ENCODE measurements at regions not wholly inside any gene's neighbourhood (a gene's known extent, or its start where the extent isn't known, plus 50 kb on each side); places are given as distances from the start of the nearest gene placed in this dataset.

DNA sequence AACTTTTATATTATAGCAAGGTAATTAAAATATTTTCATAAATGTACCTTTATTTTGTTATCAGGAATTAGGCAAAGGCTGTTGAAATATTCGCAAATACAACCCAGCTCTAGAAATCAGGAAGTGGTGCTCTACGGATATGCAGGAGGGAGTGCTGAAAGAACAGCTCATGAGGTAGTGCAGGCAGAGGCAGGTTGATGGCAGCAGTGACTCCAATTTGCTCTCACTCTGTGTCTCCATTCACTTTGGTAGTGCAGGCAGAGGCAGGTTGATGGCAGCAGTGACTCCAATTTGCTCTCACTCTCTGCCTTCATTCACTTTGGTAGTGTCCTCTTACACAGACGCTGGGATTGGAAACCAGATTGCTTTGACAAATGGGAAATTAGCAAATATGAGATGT, 277.9 kb downstream of the TRIML1 start:
- no peaks in the 10 kb centered on the region for H3K4me1 Mint-ChIP-seq (ENCODE audit: low read depth, unreplicated experiment)
- no peak for DNase-seq
- no peak overlapping the region for H3K4me3 Mint-ChIP-seq (ENCODE audit: unreplicated experiment)
- H3K36me3 Mint-ChIP-seq (ENCODE audit: unreplicated experiment): no peaks in the 10 kb centered on the region
- no peaks in the 10 kb centered on the region for H3K27me3 Mint-ChIP-seq (ENCODE audit: unreplicated experiment)
- TF ChIP-seq, protein P1, sequence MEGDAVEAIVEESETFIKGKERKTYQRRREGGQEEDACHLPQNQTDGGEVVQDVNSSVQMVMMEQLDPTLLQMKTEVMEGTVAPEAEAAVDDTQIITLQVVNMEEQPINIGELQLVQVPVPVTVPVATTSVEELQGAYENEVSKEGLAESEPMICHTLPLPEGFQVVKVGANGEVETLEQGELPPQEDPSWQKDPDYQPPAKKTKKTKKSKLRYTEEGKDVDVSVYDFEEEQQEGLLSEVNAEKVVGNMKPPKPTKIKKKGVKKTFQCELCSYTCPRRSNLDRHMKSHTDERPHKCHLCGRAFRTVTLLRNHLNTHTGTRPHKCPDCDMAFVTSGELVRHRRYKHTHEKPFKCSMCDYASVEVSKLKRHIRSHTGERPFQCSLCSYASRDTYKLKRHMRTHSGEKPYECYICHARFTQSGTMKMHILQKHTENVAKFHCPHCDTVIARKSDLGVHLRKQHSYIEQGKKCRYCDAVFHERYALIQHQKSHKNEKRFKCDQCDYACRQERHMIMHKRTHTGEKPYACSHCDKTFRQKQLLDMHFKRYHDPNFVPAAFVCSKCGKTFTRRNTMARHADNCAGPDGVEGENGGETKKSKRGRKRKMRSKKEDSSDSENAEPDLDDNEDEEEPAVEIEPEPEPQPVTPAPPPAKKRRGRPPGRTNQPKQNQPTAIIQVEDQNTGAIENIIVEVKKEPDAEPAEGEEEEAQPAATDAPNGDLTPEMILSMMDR (IDR thresholded peaks at IDR 0.05; ENCODE audit: partially characterized antibody, unreplicated experiment): no peak
- H3K27ac Mint-ChIP-seq (ENCODE audit: unreplicated experiment): no peak overlapping the region
- H3K9me3 Mint-ChIP-seq (ENCODE audit: unreplicated experiment): no peaks in the 10 kb centered on the region

DNA sequence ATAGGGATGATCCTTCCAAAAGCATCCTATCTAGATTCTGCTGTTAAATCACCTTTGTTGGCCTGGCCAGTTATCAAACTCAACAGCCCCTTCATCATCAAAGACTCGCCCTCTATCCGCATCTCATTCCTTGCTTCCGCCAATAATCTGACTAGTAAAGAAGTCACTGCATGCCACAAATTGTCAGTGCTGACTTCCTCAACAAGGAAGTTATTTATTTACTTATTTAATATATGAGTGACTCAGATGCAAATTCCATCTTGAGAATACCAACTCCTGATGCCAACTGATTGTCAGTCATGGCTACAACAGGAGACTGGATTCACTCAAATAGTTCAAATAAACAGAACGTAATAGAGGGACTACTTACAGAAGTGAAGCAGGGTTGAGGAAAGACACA, 283.8 kb downstream of the TRIML1 start:
- no peaks in the 10 kb centered on the region for H3K36me3 Mint-ChIP-seq (ENCODE audit: unreplicated experiment)
- no peaks in the 10 kb centered on the region for H3K4me1 Mint-ChIP-seq (ENCODE audit: low read depth, unreplicated experiment)
- H3K27ac Mint-ChIP-seq (ENCODE audit: unreplicated experiment): no peak overlapping the region
- no peaks in the 10 kb centered on the region for H3K27me3 Mint-ChIP-seq (ENCODE audit: unreplicated experiment)
- DNase-seq: no peak
- no peaks in the 10 kb centered on the region for H3K9me3 Mint-ChIP-seq (ENCODE audit: unreplicated experiment)
- H3K4me3 Mint-ChIP-seq (ENCODE audit: unreplicated experiment): no peak overlapping the region
- TF ChIP-seq, protein P1 (IDR thresholded peaks at IDR 0.05; ENCODE audit: partially characterized antibody, unreplicated experiment): no peak

DNA sequence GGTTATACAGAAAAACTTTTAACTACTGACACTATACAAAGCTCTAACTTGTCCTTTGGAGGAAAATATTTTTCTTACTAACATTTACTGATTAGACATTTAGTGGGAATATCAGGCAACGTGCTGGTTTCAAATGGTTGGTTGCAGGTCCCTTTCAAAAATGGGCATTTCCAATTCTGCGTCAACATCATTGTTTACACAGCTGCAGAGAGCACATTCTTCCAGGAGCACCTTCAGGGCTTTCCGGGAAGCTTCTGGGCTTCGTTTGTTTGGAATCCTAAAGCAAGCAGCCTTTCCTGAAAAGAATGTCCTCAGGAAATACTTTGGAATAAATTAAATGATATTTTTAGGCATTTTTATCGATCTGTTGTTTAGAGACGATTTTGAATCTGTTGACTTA, 289.7 kb downstream of the TRIML1 start:
- H3K27me3 Mint-ChIP-seq (ENCODE audit: unreplicated experiment): no peaks in the 10 kb centered on the region
- TF ChIP-seq, protein P1 (IDR thresholded peaks at IDR 0.05; ENCODE audit: partially characterized antibody, unreplicated experiment): no peak
- no peaks in the 10 kb centered on the region for H3K36me3 Mint-ChIP-seq (ENCODE audit: unreplicated experiment)
- H3K9me3 Mint-ChIP-seq (ENCODE audit: unreplicated experiment): no peaks in the 10 kb centered on the region
- DNase-seq: no peak
- H3K4me3 Mint-ChIP-seq (ENCODE audit: unreplicated experiment): no peak overlapping the region
- no peak overlapping the region for H3K27ac Mint-ChIP-seq (ENCODE audit: unreplicated experiment)
- H3K4me1 Mint-ChIP-seq (ENCODE audit: low read depth, unreplicated experiment): no peaks in the 10 kb centered on the region

- Mint-ChIP-seq H3K4me3 (ENCODE audit: unreplicated experiment) (no peak overlapping the region), H3K36me3 (ENCODE audit: unreplicated experiment) (no peaks in the 10 kb centered on the region), H3K4me1 (ENCODE audit: low read depth, unreplicated experiment) (no peaks in the 10 kb centered on the region), H3K9me3 (ENCODE audit: unreplicated experiment) (no peaks in the 10 kb centered on the region), H3K27ac (ENCODE audit: unreplicated experiment) (no peak overlapping the region), H3K27me3 (ENCODE audit: unreplicated experiment) (no peaks in the 10 kb centered on the region)
- no peak for DNase-seq
- TF ChIP-seq, protein P1 (IDR thresholded peaks at IDR 0.05; ENCODE audit: partially characterized antibody, unreplicated experiment): no peak
Measured at GRCh38 chr4:188429965-188430364, 290.7 kb downstream of the TRIML1 start.

DNA sequence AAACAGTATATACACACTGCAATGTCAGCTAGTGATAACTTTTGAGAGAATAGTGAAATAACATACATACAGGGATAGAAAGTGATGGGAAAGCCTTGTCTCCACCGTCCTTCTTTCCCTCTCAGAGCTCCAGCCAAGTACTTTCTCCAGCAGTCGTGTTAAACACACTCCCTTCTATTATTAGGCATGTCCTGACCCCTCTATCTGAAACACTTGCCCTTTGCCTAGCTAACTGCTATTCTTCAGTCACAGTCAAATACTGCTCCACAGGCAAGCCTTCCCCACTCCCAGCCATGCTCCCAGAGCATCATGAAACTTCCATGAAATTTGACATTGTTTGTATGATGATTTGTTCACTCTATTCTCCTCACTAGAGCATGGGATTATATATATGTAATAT, 291.1 kb downstream of the TRIML1 start:
- DNase-seq: no peak
- Mint-ChIP-seq H3K27me3 (ENCODE audit: unreplicated experiment) (no peaks in the 10 kb centered on the region), H3K36me3 (ENCODE audit: unreplicated experiment) (no peaks in the 10 kb centered on the region), H3K27ac (ENCODE audit: unreplicated experiment) (no peak overlapping the region), H3K4me1 (ENCODE audit: low read depth, unreplicated experiment) (no peaks in the 10 kb centered on the region), H3K9me3 (ENCODE audit: unreplicated experiment) (no peaks in the 10 kb centered on the region), H3K4me3 (ENCODE audit: unreplicated experiment) (no peak overlapping the region)
- TF ChIP-seq, protein P1 (IDR thresholded peaks at IDR 0.05; ENCODE audit: partially characterized antibody, unreplicated experiment): no peak

Measured in glutamatergic neuron (in vitro differentiated cells).